GM19463 (cell line): ENCODE measurements at regions not wholly inside any gene's neighbourhood (a gene's known extent, or its start where the extent isn't known, plus 50 kb on each side); places are given as distances from the start of the nearest gene placed in this dataset.
"Not testable (repeated sequence)": the region's sequence is repeated elsewhere in the genome, so short reads cannot be mapped to it uniquely, and the experiment has no call there.

Experiments used
- ATAC-seq: cut with Tn5 transposase; IDR thresholded peaks from one replicate; pipeline ENCODE4 v1.9.1; 2021; ENCODE audit warnings: mild to moderate bottlenecking, moderate library complexity; ENCODE audit not compliant: unreplicated experiment

DNA sequence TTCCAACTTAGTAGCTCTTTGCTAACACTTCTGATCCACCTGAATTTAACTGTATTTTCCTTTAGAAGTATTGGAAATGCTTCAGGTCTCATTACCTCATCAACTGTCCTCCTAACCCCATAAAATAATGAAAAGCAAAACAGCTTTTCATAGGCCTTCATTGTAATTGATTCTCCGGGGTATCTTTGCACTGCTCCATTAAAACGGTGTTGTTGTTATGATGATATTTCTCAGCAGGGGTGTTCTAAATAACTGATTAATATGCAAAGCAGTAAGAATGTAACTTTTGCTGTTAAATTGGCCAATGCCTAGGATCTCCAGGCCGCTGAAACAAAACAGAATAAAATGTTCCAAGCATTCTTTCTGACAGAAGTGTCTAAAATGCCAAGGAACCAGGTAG is 1983.2 kb downstream of the EFNA5 start:
- no peak for ATAC-seq

DNA sequence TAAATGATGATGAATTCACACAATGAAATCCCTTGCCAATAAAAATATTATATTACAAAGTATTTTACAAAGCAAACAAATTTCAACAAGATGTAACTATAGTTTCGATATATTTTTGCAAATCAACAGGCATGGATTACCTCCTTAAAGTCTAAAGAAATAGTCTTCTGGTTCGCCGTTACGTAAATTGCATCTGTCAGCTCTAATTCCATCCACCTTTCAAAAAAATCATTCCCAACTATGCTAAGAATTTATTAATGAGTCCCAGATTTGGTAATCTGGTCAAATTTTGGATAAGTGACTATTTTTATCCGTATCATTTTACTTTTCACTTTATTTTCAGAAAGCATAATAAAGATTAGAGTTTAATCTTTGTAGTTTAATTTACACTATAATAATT is 1984.9 kb downstream of the EFNA5 start:
- no peak for ATAC-seq

DNA sequence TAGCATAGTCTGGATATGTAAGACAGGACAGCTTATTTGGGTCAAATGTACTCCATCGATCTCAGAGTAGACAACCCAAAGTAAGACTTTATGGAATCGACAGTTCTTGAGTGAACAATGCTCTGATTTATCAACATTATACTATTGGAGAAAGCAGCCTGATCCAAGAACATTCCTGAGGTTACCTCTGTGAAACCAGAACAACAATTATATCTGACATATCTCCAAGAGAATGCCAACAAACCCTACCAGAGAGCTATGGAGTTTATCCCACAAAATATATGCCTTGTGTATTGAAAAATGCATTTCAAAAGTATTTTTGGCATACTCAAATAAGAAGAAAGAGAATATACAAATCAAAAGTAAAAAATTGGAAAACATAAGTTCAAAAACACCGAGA is 1985.9 kb downstream of the EFNA5 start:
- ATAC-seq: no peak

DNA sequence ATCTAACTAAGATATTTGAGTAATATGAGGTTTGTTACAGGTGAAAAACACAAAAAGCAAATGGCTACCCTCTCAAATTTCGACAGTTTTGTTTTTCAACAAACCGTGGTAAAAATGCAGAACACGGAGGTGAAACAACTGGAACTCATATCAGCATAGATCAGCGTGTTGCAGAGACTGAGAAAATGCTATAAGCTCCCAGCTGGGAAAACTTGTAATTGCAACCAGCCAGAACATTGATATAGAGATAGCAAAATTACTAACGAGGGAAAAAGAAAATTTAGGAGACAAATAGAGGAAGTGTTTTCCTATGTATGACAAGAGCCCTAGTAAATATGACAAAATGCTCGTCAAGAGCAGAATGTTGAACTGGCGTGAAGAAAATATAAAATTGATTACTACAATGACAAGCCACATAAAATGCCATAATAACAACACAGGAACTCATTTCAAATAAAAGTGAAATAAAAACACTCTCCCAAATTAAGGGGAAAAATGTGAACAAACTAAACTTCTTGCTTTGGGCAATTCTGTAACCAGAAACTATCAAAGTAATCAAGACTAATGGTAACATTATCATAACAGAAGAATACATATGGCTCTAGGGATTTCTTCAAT is 1989.8 kb downstream of the EFNA5 start:
- no peak for ATAC-seq

DNA sequence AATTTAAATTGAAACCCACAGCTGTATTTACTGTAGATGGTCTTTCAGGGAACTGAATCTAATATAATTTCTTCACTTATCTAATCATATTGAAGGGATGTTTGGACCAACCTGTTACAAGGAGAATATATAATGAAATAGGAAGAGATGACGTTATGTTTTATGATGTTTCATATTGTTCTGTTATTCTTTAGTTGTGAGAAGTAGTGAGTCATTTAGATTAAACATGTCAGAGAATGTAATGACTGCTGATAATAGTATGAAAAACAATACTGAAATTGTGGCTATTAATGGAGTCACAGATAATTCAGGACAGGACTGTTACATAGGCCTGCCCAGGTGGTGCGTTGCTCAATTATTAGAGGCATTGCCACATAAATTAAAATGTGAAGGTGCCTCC is 1993.4 kb downstream of the EFNA5 start:
- ATAC-seq: no peak

DNA sequence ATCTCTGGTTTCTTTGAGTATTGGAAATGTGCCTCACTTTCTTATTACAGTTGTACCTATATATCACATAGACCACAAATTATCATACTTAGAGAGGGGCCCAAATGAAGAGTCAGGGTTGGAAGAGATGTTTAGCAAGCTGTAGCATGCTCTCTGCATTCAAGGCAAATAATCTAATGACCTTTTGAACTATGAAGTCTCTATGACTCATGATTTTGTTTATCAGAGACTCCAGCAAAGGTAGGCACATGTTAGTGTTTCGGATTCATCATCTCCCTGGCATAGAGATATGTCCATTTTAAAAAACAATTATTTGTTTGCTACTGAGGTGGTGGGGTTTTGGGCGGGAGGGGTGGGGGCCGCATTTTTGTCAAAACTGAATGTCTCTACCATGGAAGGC is 2000.1 kb downstream of the EFNA5 start:
- ATAC-seq: no peak

DNA sequence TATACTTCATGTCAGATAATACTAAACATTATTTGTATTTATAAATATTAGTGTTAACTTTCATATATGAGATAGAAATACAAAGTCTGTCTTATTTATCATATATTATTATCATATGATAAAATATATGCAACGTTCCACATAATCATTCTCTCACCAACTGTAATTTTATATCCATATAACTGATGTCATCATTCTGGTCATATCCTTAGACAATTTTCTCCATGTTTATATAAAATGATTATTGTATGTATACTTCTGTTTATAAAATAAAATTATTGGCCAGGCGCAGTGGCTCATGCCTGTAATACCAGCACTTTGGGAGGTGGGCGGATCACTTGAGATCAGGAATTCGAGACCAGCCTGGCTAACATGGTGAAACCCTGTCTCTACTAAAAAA is 2007.1 kb downstream of the EFNA5 start:
- no peak for ATAC-seq

DNA sequence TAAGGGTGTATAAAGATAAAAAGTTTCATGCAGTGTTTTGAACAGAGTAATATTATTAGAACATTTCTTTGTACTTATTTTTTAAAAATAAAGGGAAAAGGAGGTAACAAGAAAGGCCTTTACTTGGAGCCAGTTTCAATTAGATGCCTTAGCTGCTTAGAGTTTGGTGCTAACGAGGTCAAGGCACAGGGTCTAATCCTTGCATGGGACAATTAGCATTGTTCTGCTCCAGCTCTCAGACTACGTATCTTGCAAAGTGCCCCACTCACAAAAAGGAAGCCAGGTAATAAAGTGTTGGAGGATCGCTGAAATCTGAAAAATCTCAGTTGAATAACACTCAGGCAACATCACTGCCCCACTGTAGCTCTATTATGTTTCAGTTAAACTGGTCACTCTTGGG is 2011.3 kb downstream of the EFNA5 start:
- ATAC-seq: no peak

DNA sequence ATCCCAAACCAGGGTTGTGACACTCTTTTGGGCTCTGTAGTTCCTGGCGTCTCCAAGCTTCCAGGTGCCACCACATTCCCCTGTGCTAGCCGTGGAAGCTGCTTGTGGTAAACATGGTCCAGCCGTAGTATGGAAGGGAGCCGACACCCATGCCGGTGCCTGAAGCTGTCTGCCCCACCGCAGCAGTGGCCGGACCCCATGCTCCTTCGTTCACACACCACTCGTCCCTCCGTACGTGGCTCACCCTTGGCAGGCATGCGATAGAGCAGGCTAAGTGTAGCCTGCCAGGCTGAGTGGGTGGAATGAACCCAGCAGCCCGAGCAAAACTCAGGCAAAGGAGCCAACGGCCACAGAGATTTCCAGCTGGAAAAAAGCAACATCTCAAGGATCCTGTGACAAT is 2030.4 kb downstream of the EFNA5 start:
- no peak for ATAC-seq

DNA sequence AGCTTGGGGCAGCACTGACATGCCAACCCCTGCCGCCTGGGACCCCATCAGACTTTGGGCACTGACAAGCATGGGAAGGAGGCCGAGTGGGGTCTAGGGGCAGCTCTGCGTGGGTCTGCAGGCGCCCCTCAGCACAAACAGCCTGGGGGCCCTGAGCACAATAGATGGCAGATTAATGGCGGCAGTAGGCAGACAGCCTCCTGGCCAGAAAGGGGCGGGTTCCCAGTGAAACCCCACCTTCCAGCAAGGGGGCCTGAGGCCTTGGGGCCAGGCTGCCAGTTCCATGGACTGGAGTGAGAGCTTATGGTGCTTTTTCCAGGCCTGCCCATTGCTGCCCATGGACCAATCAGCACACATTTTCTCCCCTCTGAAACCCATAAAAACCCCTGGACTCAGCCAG is 2031.2 kb downstream of the EFNA5 start:
- no peak for ATAC-seq

DNA sequence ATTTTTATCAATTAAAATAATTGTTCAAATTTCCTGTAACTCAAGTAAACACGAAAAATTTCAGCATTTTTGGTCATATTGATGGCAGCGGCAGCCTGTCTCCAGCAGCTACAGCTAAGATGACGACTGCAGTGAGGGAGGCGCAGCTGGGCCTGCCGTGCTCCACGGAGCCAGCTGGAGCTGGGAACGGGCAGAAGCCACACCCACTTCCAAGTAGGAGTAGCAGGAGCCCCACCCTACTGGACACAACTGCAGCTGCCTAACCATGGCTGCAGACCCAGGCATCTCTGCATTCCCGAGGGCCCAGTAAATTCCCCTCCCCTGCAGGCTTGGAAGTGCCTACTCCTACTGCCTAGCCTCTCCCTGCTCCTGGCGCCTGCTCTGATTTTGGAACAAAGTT is 2031.7 kb downstream of the EFNA5 start:
- no peak for ATAC-seq

DNA sequence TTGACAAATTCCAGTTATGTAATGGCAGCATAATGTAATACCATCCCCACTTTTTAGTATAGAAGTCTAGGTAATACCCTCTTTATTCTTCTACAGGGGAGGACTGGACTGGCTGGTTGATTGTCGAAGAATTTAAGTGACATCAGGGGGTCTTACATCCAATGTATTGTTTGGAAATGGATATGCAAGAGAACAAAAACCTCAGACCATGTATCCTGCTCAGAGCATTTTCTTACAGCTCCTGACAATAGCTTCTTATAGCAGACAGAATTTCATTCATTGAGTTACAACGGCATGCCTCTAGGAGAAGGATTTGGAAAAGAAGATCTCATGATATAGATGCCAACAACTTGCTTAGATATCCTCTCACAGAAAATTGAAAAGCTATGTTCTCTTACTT is 2032.3 kb downstream of the EFNA5 start:
- no peak for ATAC-seq

DNA sequence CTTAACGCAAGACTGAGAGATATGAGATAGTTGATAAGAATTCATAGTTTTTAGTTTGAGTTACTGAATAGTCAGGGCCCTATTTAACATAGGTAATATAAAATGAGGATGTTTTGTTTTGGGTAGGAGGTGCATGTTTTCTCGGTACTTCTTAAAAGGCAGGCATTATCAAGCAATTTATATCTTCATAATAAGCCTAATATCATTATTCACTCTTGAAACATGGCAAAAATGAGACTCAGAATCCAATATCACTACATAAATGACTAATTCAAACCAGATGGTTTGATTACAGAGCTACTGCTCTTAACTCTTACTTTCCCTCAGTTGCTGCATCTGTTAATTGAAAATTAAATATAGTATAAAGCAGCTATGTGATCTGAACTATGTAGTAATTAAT is 2038.7 kb downstream of the EFNA5 start:
- no peak for ATAC-seq

DNA sequence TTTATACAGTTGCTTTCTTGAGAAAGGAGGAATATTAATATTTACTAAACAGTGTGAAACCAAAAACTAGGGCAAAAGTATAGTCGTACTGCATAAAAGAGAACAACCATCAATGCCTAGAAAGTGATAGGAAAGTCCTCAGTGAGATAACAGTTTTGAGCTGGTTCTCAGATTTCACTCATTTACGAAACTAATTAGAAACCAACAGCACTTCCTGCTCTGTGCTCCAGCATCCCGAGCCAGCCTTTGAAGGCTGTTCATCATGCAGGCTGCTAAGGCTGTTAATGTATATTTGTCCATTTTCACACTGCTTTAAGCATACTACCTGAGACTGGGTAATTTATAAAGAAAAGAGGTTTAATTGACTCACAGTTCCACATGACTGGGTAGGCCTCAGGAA is 2039.9 kb downstream of the EFNA5 start:
- ATAC-seq: no peak

DNA sequence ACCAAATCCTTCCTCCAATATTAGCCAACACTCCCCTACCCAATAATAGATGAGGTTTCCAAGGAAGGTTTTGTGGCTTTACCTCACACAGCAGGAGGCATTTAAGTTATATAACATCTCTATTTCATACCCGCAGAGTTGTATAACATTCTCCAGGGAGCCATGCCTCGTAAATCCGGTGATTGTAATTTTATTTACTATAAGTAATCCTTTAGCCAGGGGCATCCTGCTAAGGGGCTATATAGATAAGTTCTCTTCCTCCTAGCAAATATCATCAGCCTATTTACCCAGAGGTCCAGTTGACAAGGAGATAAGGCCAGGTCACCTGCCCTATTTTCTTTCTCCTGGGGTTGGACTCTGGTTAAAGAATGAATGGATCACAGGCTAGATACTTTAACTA is 2051.0 kb downstream of the EFNA5 start:
- no peak for ATAC-seq

DNA sequence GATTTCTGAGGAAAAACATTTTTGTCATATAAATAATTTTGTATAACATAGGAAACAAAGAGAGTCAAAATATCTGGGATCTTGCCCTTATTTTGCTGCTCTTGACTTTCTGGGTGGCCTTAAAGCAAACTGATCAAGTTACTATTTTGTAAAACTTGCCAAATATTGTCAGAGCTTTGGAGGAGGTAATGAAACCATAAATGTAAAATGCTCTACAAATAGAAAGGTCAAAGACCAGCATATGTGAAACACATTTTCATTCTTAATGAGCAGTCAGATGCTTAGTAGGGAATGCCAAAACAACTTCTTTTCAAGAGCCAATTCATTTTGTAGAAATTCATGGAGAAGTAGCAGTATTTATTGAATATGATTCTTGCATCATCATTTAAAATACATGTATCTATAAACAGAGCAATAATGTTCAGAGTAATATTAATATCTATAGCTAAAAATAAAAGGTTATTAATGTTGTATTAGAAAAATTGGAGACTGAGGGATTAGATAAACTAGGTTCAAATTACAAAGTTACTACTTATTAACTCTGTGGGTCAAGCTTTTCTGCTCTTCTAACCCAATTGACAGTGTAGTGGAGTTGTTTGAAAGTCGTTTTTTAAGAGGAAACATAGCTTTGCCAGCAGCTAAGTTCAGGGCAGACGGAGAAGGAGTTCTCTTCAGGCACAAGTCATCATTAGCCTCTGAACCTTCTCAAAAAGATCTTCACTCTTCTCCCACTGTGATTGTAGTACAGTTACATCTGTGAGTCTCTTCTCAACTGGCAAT is 2053.1 kb downstream of the EFNA5 start:
- ATAC-seq: no peak

DNA sequence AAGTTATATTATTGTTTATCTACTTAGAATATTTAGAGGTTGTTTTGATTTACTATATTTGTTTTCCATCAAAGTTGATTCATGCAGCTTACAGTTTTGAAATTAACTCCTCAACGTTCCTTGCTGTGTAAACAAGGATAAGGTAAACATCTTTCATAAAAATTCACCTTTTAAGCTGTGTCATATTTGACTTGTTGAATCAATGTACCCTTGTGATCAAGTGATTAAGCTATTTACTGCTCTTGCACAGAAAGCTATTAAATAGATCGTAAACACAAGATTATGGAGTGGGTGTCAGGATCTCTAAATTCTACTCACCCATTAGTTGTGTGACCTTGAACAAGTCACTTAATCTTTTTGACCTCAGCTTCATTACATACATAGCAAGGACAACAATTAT is 2054.0 kb upstream of the NUDT12 start:
- no peak for ATAC-seq

DNA sequence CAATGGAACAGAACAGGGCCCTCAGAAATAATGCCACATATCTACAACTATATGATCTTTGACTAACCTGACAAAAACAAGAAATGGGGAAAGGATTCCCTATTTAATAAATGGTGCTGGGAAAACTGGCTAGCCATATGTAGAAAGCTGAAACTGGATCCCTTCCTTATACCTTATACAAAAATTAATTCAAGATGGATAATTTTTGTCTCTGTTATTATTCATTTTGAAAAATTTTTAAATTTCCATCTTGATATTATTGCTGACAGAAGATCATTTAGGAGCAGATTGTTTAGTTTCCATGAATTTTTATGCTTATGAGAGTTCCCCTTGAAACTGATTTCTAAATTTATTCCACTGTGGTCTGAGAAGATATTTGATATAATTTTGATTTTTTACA is 2039.8 kb upstream of the NUDT12 start:
- ATAC-seq: not testable (repeated sequence)

DNA sequence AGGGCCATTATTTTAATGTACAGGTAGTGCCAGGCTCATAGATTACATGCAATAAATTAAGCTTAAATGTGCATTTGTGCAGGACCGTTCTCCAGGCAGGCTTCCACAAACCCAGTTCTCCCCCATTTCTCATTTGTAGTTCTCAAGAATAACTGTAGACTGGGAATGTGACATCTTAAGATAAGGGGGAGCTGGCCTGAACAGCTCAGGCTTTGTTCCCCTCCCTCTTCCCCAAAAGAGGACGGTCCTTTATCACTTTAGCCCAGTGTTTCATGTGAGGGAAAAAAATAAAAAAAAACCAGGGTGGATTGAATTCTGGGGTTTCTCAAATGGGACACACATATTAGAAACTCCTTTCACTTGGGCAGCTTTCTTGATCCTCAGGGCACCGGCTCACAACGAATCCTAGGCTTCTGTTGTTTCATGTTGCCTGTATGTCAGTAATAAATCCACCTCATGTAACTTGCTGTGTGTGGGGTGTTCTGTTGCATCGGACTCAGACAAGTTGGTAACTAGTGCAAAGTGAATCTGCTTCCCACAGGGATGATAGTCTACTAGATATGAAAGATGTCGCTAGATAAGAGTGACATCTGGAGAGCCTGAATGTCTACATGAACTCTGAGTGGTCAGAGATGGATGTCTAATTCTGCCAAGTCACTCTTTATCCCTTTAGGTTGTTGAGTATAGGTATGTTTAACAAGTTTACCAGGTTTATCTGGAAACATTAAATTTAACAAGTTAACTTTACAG is 2030.6 kb upstream of the NUDT12 start:
- ATAC-seq: no peak

DNA sequence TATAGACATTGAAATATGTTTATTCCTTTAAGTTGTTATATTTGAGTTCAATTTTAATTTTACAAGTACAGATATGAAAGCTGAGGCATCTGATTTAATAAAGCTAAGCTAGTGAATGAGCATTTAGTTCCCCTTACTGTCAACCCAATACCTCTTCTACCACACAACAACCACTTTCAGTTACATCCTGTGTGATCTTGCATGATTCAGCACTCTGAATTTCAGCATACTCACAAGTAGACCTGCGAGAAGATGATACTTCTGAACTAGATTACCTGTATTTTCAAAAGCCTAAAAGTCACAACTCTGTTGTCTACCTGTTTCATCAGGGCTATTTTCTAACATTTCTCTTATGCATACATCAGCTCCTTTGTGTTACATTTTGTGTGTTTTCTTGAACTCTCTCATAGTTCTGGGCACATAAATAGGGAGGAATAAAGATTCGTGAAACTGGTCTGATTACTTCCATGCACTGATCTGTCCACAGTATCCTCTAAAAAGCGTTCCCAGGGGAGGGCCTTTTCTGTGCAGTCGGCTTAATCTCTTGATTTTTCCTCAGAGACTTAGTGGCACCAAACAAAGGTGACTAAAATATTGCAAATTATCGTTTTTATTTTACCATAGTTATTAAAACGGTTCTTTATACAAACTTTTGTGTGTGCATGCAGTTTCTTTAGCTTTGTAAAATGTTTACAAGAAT is 2025.5 kb upstream of the NUDT12 start:
- ATAC-seq: no peak

DNA sequence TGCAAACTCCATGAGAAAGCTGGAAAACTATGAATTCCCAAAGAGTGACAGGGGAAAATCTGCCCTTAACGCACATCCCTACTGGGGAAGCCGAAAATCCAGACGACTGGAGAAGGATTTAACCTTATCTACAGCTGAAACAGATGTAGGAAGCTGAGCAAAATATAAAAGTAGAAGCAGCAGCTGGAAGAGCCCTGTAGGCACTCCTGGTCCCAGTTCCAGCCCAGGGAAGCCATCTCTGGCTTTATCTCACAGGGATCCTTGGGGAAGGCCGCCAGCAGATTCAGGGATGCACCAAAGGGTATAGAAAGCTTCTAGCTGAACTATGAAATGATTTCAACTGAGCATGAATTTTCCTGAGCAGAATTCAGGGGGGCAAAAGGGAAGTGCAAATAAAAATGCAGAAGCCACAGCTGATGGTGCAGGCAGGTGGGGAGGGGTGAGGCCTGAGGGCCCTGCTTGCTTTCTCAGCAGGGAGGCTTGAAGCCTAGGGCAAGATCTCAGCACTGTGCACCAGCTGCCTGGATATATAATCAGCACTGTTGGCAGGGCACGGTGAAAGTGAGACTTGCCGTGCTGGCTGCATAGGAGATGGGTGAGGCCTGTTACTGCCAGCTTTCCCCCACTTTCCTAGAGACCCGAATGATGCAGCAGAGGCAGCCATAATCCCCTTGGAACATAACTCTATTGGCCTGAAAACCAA is 2019.5 kb upstream of the NUDT12 start:
- ATAC-seq: no peak
